Astrocyte (in vitro differentiated cells and primary cell): ENCODE measurements at regions not wholly inside any gene's neighbourhood (a gene's known extent, or its start where the extent isn't known, plus 50 kb on each side); places are given as distances from the start of the nearest gene placed in this dataset.

Experiments
- DNase-seq: peaks from one replicate; pipeline ENCODE4 v3.0.0-alpha.2; 2010; ENCODE audit warnings: low read depth
- FAIRE-seq: peaks from 2 replicates; lab custom pipeline; 2011; peaks lifted over from hg19 to GRCh38; lab: Jason Lieb, UNC
- H2AFZ ChIP-seq: 2 replicates; pipeline ENCODE4 v1.6.0; 2012; ENCODE audit warnings: low read depth, low read length, inconsistent platforms
- H3K27ac ChIP-seq: 2 replicates; pipeline ENCODE4 v1.5.1; 2011; ENCODE audit warnings: low read depth, low read length, inconsistent platforms
- H3K27me3 ChIP-seq: 2 replicates; pipeline ENCODE4 v1.6.0; 2011; ENCODE audit warnings: low read length, inconsistent platforms; ENCODE audit not compliant: insufficient read depth
- H3K36me3 ChIP-seq: 2 replicates; pipeline ENCODE4 v1.5.1; 2011; ENCODE audit warnings: low read length, inconsistent platforms; ENCODE audit not compliant: insufficient read depth
- H3K4me1 ChIP-seq: 2 replicates; pipeline ENCODE4 v1.5.1; 2011; ENCODE audit warnings: low read length, inconsistent platforms; ENCODE audit not compliant: insufficient read depth
- H3K4me2 ChIP-seq: 2 replicates; pipeline ENCODE4 v1.6.0; 2012; ENCODE audit warnings: low read length, inconsistent platforms
- H3K4me3 ChIP-seq: 2 replicates; pipeline ENCODE4 v1.5.1; 2011; ENCODE audit warnings: low read depth, mild to moderate bottlenecking, low read length, inconsistent platforms; ENCODE audit not compliant: insufficient read depth
- H3K79me2 ChIP-seq: 2 replicates; pipeline ENCODE4 v1.6.0; 2012; ENCODE audit warnings: mild to moderate bottlenecking, low read length, inconsistent platforms; ENCODE audit not compliant: insufficient read depth
- H3K9ac ChIP-seq: 2 replicates; pipeline ENCODE4 v1.6.0; 2012; ENCODE audit warnings: mild to moderate bottlenecking, low read length, inconsistent platforms
- H3K9me3 ChIP-seq: 2 replicates; pipeline ENCODE4 v1.5.1; 2012; ENCODE audit warnings: low read depth, mild to moderate bottlenecking, low read length, inconsistent platforms; ENCODE audit not compliant: insufficient read depth
- H4K20me1 ChIP-seq: 2 replicates; pipeline ENCODE4 v1.6.0; 2012; ENCODE audit warnings: low read length, inconsistent platforms; ENCODE audit not compliant: insufficient read depth
- H3K27ac Mint-ChIP-seq: one replicate; pipeline ENCODE4 v1.8.0; 2021; ENCODE audit warnings: mild to moderate bottlenecking, mixed read lengths; ENCODE audit not compliant: unreplicated experiment
- H3K27me3 Mint-ChIP-seq: one replicate; pipeline ENCODE4 v1.8.0; 2021; ENCODE audit warnings: low read depth, mixed read lengths; ENCODE audit not compliant: unreplicated experiment
- H3K36me3 Mint-ChIP-seq: one replicate; pipeline ENCODE4 v1.8.0; 2021; ENCODE audit warnings: low read depth, mixed read lengths; ENCODE audit not compliant: unreplicated experiment
- H3K4me1 Mint-ChIP-seq: one replicate; pipeline ENCODE4 v1.8.0; 2021; ENCODE audit warnings: low read depth, mixed read lengths; ENCODE audit not compliant: unreplicated experiment
- H3K4me3 Mint-ChIP-seq: one replicate; pipeline ENCODE4 v1.8.0; 2021; ENCODE audit warnings: mild to moderate bottlenecking, moderate library complexity, mixed read lengths; ENCODE audit not compliant: unreplicated experiment
- H3K9me3 Mint-ChIP-seq: one replicate; pipeline ENCODE4 v1.8.0; 2021; ENCODE audit warnings: mild to moderate bottlenecking, mixed read lengths; ENCODE audit not compliant: unreplicated experiment
- CTCF ChIP-seq: IDR thresholded peaks from 2 replicates; pipeline ENCODE4 v1.5.1; 2011; ENCODE audit warnings: low read depth, mild to moderate bottlenecking, inconsistent platforms, low read length, moderate library complexity; ENCODE audit not compliant: insufficient read depth
- EZH2 ChIP-seq: IDR thresholded peaks from 2 replicates; pipeline ENCODE4 v1.6.1; 2012; ENCODE audit warnings: mild to moderate bottlenecking, low read length, inconsistent platforms; ENCODE audit not compliant: insufficient read depth

GRCh38 chr12:102625819-102626218 lies 145.5 kb upstream of the IGF1 start:
- FAIRE-seq = no peak
- Histone ChIP-seq H3K36me3 (no peaks in the 10 kb centered on the region), H4K20me1 (no peaks in the 10 kb centered on the region), H3K27ac (no peak overlapping the region), H3K9ac (no peak overlapping the region), H3K27me3 (no peaks in the 10 kb centered on the region), H3K4me3 (no peak overlapping the region), H3K4me1 (no peaks in the 10 kb centered on the region), H3K4me2 (no peak overlapping the region), H3K9me3 (peaks cover 6% of the 10 kb centered on the region), H2AFZ (no peak overlapping the region), H3K79me2 (no peaks in the 10 kb centered on the region)
- no peak for DNase-seq
- no peaks in the 10 kb centered on the region for H3K27me3 Mint-ChIP-seq
- H3K9me3 Mint-ChIP-seq = peaks cover 4% of the 10 kb centered on the region
- TF ChIP-seq CTCF = no peak
- TF ChIP-seq EZH2 = no peak
- no peaks in the 10 kb centered on the region for H3K4me1 Mint-ChIP-seq
- H3K4me3 Mint-ChIP-seq = no peak overlapping the region
- no peak overlapping the region for H3K27ac Mint-ChIP-seq
- H3K36me3 Mint-ChIP-seq = no peaks in the 10 kb centered on the region

GRCh38 chr12:102622618-102623017 lies 142.3 kb upstream of the IGF1 start:
- no peaks in the 10 kb centered on the region for H3K36me3 Mint-ChIP-seq
- peaks cover 4% of the 10 kb centered on the region for H3K9me3 Mint-ChIP-seq
- Histone ChIP-seq H3K79me2 (no peaks in the 10 kb centered on the region), H3K36me3 (no peaks in the 10 kb centered on the region), H3K9me3 (peaks cover 1% of the 10 kb centered on the region), H3K4me2 (no peak overlapping the region), H4K20me1 (no peaks in the 10 kb centered on the region), H3K27me3 (no peaks in the 10 kb centered on the region), H3K4me3 (no peak overlapping the region), H3K9ac (no peak overlapping the region), H3K27ac (no peak overlapping the region), H3K4me1 (no peaks in the 10 kb centered on the region), H2AFZ (no peak overlapping the region)
- DNase-seq (no peak), FAIRE-seq (no peak)
- H3K27me3 Mint-ChIP-seq = no peaks in the 10 kb centered on the region
- no peak overlapping the region for H3K27ac Mint-ChIP-seq
- H3K4me1 Mint-ChIP-seq = no peaks in the 10 kb centered on the region
- no peak overlapping the region for H3K4me3 Mint-ChIP-seq
- no peak for TF ChIP-seq CTCF
- no peak for TF ChIP-seq EZH2

GRCh38 chr12:102618197-102618877 lies 138.0 kb upstream of the IGF1 start:
- no peak overlapping the region for H3K4me3 Mint-ChIP-seq
- Histone ChIP-seq H3K27me3 (no peaks in the 10 kb centered on the region), H4K20me1 (no peaks in the 10 kb centered on the region), H3K4me3 (no peak overlapping the region), H3K4me2 (no peak overlapping the region), H3K36me3 (no peaks in the 10 kb centered on the region), H3K79me2 (no peaks in the 10 kb centered on the region), H3K9me3 (no peaks in the 10 kb centered on the region), H3K27ac (no peak overlapping the region), H3K4me1 (no peaks in the 10 kb centered on the region), H3K9ac (no peak overlapping the region), H2AFZ (no peak overlapping the region)
- H3K9me3 Mint-ChIP-seq = no peaks in the 10 kb centered on the region
- no peak for TF ChIP-seq CTCF
- TF ChIP-seq EZH2 = no peak
- no peaks in the 10 kb centered on the region for H3K27me3 Mint-ChIP-seq
- H3K27ac Mint-ChIP-seq = no peak overlapping the region
- FAIRE-seq (no peak), DNase-seq (no peak)
- H3K36me3 Mint-ChIP-seq = no peaks in the 10 kb centered on the region
- no peaks in the 10 kb centered on the region for H3K4me1 Mint-ChIP-seq
